Astrocyte of the cerebellum (primary cell): ENCODE measurements at regions not wholly inside any gene's neighbourhood (a gene's known extent, or its start where the extent isn't known, plus 50 kb on each side); places are given as distances from the start of the nearest gene placed in this dataset.
A peak's percentile ranks its signal among the peaks of the same experiment; 100 is the strongest.

Source experiments
- DNase-seq: peaks from one replicate; pipeline ENCODE4 v3.0.0-alpha.2; 2011; ENCODE audit warnings: low read depth
- H3K4me3 ChIP-seq: 2 replicates; pipeline ENCODE4 v1.5.1; 2011; ENCODE audit warnings: mild to moderate bottlenecking, low read depth, low read length, moderate library complexity
- CTCF ChIP-seq: IDR thresholded peaks from 2 replicates; pipeline ENCODE4 v1.5.1; 2012; ENCODE audit warnings: low read length, low read depth, moderate library complexity, mild to moderate bottlenecking; ENCODE audit errors: missing control alignments
- in situ Hi-C: cut with HindIII; loops from 2 replicates; pipeline ENCODE4 v1.10.0; 2017; ENCODE audit warnings: low sequenced_read_pairs

- no peak for DNase-seq
- no peak for TF ChIP-seq CTCF
- in situ Hi-C loops = no loop called here
- H3K4me3 ChIP-seq = no peak overlapping the region
These were observed 478.5 kb upstream of the PODXL start for GRCh38 chr7:132034748-132035416.

- no peak for DNase-seq
- H3K4me3 ChIP-seq = no peak overlapping the region
- TF ChIP-seq CTCF = no peak
- in situ Hi-C loops = no loop called here
These were observed 474.5 kb upstream of the PODXL start for GRCh38 chr7:132030883-132031282.

DNA sequence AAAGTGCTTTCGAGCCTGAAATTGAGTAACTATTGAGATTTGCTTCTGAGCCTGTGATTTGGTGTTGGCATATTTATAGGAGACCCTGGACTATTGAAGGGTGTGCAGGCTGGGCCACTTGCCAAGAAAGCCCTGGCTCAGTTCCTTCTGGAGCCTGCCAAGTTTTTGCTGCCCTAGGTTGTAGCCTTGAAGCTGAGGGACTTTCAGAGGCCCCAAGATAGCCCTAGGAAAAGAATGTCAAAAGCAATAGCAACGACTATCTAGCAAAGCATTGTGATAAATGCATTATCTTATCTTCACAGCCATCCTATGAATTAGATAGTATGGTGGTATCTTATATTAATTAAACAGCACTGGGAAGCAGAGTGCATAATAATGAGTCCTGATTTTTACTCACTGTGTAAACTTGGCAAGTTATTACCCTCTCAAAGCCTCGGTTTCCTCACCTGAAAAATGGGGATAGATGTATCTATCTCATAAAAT, 473.7 kb upstream of the PODXL start:
- TF ChIP-seq CTCF = no peak
- no peak overlapping the region for H3K4me3 ChIP-seq
- peak; percentile 15 for DNase-seq
- in situ Hi-C loops = no loop called here

- in situ Hi-C loops = no loop called here
- DNase-seq = peak; percentile 11
- H3K4me3 ChIP-seq = no peak overlapping the region
- no peak for TF ChIP-seq CTCF
These were observed 473.1 kb upstream of the PODXL start for GRCh38 chr7:132029369-132030085.

DNA sequence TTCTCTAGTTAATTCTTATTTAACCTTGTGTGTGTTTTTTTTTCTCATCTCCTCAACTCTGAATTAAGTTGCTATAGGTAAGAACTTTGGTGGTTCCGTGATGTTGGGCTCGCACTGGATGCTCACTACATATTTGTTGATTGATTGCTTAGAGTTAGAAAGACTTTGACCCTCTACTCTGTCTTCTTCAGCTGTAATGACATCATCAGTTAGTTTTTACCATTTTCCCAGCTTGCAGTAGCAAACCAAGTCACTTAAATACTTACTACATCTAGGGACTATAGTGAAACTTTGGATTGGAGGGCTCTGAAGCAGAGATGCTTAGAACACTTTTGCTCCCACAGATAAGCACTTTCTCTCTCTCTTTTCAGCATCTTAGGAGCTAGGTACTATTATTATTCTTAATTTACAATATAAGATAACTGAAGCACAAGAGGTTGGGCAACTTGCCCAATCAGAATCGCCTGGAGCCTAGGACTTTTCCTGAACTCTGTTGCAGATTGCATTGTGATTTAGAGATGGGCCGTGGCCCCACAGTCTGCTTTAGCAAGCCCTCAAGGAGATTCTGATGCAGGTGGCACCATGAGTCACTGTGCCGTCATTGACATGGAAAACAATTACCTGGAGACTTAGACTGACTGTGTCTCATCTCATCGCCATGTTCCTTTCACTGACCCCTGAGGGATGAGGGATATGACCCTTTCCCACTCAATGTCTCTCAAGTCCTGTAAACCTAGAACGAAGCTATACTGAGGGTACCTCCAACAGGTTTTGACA, 471.9 kb upstream of the PODXL start:
- H3K4me3 ChIP-seq = no peak overlapping the region
- in situ Hi-C loops = no loop called here
- no peak for TF ChIP-seq CTCF
- DNase-seq = no peak

- no peak for DNase-seq
- no peak overlapping the region for H3K4me3 ChIP-seq
- in situ Hi-C loops = no loop called here
- no peak for TF ChIP-seq CTCF
These were observed 467.9 kb upstream of the PODXL start for GRCh38 chr7:132024290-132024689.
